ENCODE measurements at regions not wholly inside any gene's neighbourhood (a gene's known extent, or its start where the extent isn't known, plus 50 kb on each side); places are given as distances from the start of the nearest gene placed in this dataset.
A peak's percentile ranks its signal among the peaks of the same experiment; 100 is the strongest.

DNA sequence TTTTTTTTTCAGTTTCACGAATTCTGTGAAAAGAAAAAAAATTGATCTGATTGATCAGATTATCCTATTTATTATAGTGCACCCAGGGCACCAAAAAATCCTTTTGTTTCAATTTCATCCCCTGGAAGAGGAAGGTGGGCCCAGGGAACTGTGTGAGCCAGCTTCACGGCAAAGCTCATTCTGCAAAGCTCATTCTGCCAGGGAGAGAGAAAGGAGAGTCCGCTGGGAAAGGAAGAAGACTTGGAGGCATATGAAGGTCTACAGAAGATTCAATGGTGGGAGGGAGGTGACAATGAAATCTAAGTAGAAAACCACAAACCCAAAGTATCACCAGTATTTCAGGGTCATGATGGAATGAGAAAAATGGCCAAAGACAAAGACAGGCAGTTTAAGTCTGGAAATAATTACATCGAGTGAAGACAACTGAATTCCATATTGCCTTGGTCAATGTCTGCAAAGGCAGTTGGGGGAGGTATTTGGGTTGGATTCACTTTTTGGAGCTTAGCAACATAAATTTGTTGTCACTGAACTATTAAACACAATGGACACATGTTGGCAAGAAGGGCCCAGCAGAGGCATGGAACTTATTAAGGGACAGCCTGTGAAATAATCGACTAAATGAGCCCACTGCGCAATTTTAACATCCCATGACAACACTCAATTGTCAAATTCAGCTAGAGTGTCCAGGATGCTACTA is 587.8 kb upstream of the MKI67 start:
- Mint-ChIP-seq H3K27me3 (ENCODE audit: low read depth) (no peaks in the 10 kb centered on the region), H3K27ac (ENCODE audit: unreplicated experiment) (no peak overlapping the region), H3K4me1 (peaks cover 22% of the 10 kb centered on the region), H3K36me3 (ENCODE audit: low read depth) (no peaks in the 10 kb centered on the region), H3K4me3 (no peak overlapping the region), H3K9me3 (no peaks in the 10 kb centered on the region)
- DNase-seq (ENCODE audit: low read depth, low spot score) = no peak
- TF ChIP-seq, protein P1, sequence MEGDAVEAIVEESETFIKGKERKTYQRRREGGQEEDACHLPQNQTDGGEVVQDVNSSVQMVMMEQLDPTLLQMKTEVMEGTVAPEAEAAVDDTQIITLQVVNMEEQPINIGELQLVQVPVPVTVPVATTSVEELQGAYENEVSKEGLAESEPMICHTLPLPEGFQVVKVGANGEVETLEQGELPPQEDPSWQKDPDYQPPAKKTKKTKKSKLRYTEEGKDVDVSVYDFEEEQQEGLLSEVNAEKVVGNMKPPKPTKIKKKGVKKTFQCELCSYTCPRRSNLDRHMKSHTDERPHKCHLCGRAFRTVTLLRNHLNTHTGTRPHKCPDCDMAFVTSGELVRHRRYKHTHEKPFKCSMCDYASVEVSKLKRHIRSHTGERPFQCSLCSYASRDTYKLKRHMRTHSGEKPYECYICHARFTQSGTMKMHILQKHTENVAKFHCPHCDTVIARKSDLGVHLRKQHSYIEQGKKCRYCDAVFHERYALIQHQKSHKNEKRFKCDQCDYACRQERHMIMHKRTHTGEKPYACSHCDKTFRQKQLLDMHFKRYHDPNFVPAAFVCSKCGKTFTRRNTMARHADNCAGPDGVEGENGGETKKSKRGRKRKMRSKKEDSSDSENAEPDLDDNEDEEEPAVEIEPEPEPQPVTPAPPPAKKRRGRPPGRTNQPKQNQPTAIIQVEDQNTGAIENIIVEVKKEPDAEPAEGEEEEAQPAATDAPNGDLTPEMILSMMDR (conservative IDR thresholded peaks at IDR 0.05) = no peak

DNA sequence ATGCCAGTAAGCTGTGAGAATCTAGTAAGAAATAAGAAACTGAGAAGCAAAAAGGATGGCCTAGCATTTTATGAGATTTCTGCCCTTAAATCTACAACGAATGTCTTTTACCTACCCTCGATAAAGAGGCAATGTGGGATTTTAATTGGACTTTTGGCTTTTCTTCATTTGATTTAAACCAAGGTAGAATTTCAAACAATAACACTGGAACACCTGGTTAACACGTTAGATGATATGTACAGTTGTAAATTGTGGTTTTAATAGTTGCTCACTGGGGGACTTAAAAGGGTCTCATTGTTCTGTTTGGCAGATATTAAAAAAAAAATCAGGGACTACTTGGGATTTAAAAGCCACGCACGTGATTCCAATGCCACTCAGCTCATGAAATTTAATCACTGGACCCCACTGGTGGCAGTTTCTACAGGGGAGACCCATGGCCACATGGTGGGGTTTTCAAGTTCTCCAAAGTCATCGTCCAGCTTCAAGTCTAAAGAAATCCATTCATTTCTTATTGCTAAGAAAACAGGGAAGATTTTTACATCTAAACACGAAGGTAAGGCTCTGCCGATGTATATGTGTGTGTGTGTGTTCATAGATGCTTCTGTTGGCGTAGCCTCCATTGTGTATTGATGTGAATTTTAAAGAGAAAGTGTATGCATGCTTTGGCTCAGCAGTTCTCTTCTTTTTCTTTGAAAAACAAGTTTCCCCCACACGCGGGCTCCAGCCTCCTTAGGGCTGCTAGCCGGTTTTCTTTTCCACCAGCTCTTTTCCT is 588.6 kb upstream of the MKI67 start:
- peaks cover 15% of the 10 kb centered on the region for H3K4me1 Mint-ChIP-seq
- peak overlapping the region; percentile 71 for H3K27ac Mint-ChIP-seq (ENCODE audit: unreplicated experiment)
- no peaks in the 10 kb centered on the region for H3K27me3 Mint-ChIP-seq (ENCODE audit: low read depth)
- no peaks in the 10 kb centered on the region for H3K36me3 Mint-ChIP-seq (ENCODE audit: low read depth)
- no peak for DNase-seq (ENCODE audit: low read depth, low spot score)
- no peak overlapping the region for H3K4me3 Mint-ChIP-seq
- H3K9me3 Mint-ChIP-seq = no peaks in the 10 kb centered on the region
- TF ChIP-seq, protein P1 (conservative IDR thresholded peaks at IDR 0.05) = no peak

DNA sequence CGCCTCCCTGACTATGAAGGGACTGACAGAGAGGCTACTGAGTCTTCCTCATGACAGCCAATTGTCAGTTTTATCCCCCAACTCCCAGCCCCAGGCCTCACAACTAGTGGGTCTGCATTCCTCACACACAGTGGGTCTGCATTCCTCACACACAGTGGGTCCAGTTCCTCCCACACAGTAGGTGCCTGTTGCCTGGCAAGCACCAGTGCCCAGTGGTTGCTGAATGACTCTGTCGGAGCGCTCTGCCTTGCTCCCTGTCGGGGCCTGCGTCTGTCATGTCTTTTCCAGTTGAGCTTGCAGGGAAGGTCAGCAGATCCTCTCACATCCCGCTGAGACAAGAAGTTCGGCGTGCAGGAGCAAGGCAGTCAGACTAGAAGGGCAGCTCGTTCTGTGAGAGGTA is 590.0 kb upstream of the MKI67 start:
- Mint-ChIP-seq H3K27ac (ENCODE audit: unreplicated experiment) (no peak overlapping the region), H3K27me3 (ENCODE audit: low read depth) (no peaks in the 10 kb centered on the region), H3K36me3 (ENCODE audit: low read depth) (no peaks in the 10 kb centered on the region), H3K4me1 (peaks cover 15% of the 10 kb centered on the region), H3K4me3 (no peak overlapping the region), H3K9me3 (no peaks in the 10 kb centered on the region)
- no peak for DNase-seq (ENCODE audit: low read depth, low spot score)
- TF ChIP-seq, protein P1 (conservative IDR thresholded peaks at IDR 0.05) = no peak

DNA sequence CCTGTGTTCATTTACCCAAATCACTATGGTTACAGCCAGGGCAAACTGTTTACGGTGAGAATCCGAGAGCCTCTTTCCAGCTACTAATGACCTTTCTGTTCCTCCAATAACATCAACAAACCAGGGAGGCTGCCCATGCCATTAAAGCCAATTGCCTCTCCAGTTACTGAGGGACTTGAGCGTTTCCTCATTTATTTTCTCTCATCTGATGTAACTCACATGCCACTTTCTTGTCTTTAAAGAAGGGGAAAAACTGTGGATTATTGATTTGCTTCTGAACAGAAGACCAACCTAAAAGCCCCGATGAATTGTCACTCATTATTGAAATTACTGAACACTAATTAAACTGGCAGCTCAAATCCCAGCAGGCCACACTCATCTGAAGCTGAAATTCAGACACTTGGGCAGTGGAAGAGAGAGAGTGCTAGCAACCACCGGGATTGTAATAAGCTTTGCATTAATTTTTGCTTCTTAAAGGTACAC is 595.8 kb upstream of the MKI67 start:
- Mint-ChIP-seq H3K9me3 (no peaks in the 10 kb centered on the region), H3K4me3 (no peak overlapping the region), H3K4me1 (peaks cover 4% of the 10 kb centered on the region), H3K27me3 (ENCODE audit: low read depth) (no peaks in the 10 kb centered on the region), H3K27ac (ENCODE audit: unreplicated experiment) (no peak overlapping the region), H3K36me3 (ENCODE audit: low read depth) (no peaks in the 10 kb centered on the region)
- TF ChIP-seq, protein P1 (conservative IDR thresholded peaks at IDR 0.05) = no peak
- DNase-seq (ENCODE audit: low read depth, low spot score) = no peak

DNA sequence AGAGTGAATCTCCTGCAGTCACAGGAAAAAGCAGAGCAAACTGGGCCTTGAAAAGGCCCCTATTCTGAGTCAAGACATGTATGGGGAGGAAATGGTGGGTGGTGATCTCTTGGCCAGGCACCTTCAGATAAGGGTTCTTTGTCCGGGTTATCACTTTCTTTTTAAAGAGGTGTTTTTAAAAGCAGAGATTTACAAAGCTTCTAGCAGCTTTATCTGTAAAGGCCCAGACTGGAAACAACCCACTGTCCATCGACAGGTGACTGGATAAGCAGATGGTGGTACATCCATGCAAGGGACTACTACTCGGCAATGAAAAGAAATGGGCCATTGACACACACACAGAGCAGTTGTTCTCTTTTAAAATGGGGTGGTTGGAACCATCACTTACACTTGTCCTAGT is 596.7 kb upstream of the MKI67 start:
- no peaks in the 10 kb centered on the region for H3K9me3 Mint-ChIP-seq
- no peak overlapping the region for H3K4me3 Mint-ChIP-seq
- TF ChIP-seq, protein P1 (conservative IDR thresholded peaks at IDR 0.05) = no peak
- H3K4me1 Mint-ChIP-seq = peaks cover 4% of the 10 kb centered on the region
- H3K27ac Mint-ChIP-seq (ENCODE audit: unreplicated experiment) = no peak overlapping the region
- H3K36me3 Mint-ChIP-seq (ENCODE audit: low read depth) = no peaks in the 10 kb centered on the region
- no peaks in the 10 kb centered on the region for H3K27me3 Mint-ChIP-seq (ENCODE audit: low read depth)
- no peak for DNase-seq (ENCODE audit: low read depth, low spot score)

All from neural crest cell (in vitro differentiated cells).